Progenitor cell of endocrine pancreas (in vitro differentiated cells): ENCODE measurements at regions not wholly inside any gene's neighbourhood (a gene's known extent, or its start where the extent isn't known, plus 50 kb on each side); places are given as distances from the start of the nearest gene placed in this dataset.
A peak's percentile ranks its signal among the peaks of the same experiment; 100 is the strongest.

ENCODE experiments used
- DNase-seq: peaks from one replicate; pipeline ENCODE4 v3.0.0; 2021; ENCODE audit warnings: low spot score; ENCODE audit not compliant: unreplicated experiment
- H3K27ac Mint-ChIP-seq: 2 replicates; pipeline ENCODE4 v1.8.0; 2021; ENCODE audit warnings: mild to moderate bottlenecking, moderate library complexity, mixed read lengths
- H3K27me3 Mint-ChIP-seq: 2 replicates; pipeline ENCODE4 v1.8.0; 2021; ENCODE audit warnings: mixed read lengths
- H3K36me3 Mint-ChIP-seq: 2 replicates; pipeline ENCODE4 v1.8.0; 2022; ENCODE audit warnings: mixed read lengths; ENCODE audit not compliant: insufficient read depth
- H3K4me1 Mint-ChIP-seq: 2 replicates; pipeline ENCODE4 v1.8.0; 2021; ENCODE audit warnings: low read depth, mixed read lengths
- H3K4me3 Mint-ChIP-seq: 2 replicates; pipeline ENCODE4 v1.8.0; 2021; ENCODE audit warnings: low read depth, mild to moderate bottlenecking, moderate library complexity, mixed read lengths
- H3K9me3 Mint-ChIP-seq: 2 replicates; pipeline ENCODE4 v1.8.0; 2021; ENCODE audit warnings: low read depth, mixed read lengths
- CTCF ChIP-seq: fragments of 200-600 bp; sonication (generic); IDR thresholded peaks from one replicate; pipeline ENCODE4 v1.5.0; 2021; ENCODE audit warnings: antibody characterized with exemption, mild to moderate bottlenecking; ENCODE audit not compliant: unreplicated experiment

- Mint-ChIP-seq H3K4me3 (no peak overlapping the region), H3K9me3 (peaks cover 13% of the 10 kb centered on the region), H3K27me3 (no peaks in the 10 kb centered on the region), H3K27ac (peak overlapping the region; percentile 1), H3K36me3 (peaks cover 5% of the 10 kb centered on the region), H3K4me1 (peaks cover 8% of the 10 kb centered on the region)
- DNase-seq: no peak
- no peak for TF ChIP-seq CTCF
These were observed 108.8 kb downstream of the BACH1 start for GRCh38 chr21:29407571-29407970.

- no peaks in the 10 kb centered on the region for H3K9me3 Mint-ChIP-seq
- H3K4me1 Mint-ChIP-seq: no peaks in the 10 kb centered on the region
- H3K27ac Mint-ChIP-seq: no peak overlapping the region
- no peaks in the 10 kb centered on the region for H3K36me3 Mint-ChIP-seq
- H3K4me3 Mint-ChIP-seq: no peak overlapping the region
- DNase-seq: no peak
- no peaks in the 10 kb centered on the region for H3K27me3 Mint-ChIP-seq
- no peak for TF ChIP-seq CTCF
These were observed 115.0 kb downstream of the BACH1 start for GRCh38 chr21:29413683-29414082.

- Mint-ChIP-seq H3K27me3 (no peaks in the 10 kb centered on the region), H3K4me1 (no peaks in the 10 kb centered on the region), H3K4me3 (no peak overlapping the region), H3K36me3 (no peaks in the 10 kb centered on the region), H3K27ac (no peak overlapping the region), H3K9me3 (no peaks in the 10 kb centered on the region)
- DNase-seq: no peak
- TF ChIP-seq CTCF: no peak
These were observed 117.5 kb downstream of the BACH1 start for GRCh38 chr21:29416268-29416667.

- no peak for DNase-seq
- Mint-ChIP-seq H3K36me3 (no peaks in the 10 kb centered on the region), H3K27ac (no peak overlapping the region), H3K4me3 (no peak overlapping the region), H3K27me3 (no peaks in the 10 kb centered on the region), H3K9me3 (peaks cover 3% of the 10 kb centered on the region), H3K4me1 (peaks cover 3% of the 10 kb centered on the region)
- no peak for TF ChIP-seq CTCF
These were observed 120.1 kb downstream of the BACH1 start for GRCh38 chr21:29418813-29419212.

GRCh38 chr21:29419422-29419821 is 120.7 kb downstream of the BACH1 start:
- Mint-ChIP-seq H3K36me3 (no peaks in the 10 kb centered on the region), H3K27me3 (no peaks in the 10 kb centered on the region), H3K4me3 (no peak overlapping the region), H3K4me1 (peaks cover 3% of the 10 kb centered on the region), H3K9me3 (peaks cover 3% of the 10 kb centered on the region), H3K27ac (no peak overlapping the region)
- no peak for DNase-seq
- no peak for TF ChIP-seq CTCF
